DOHH2 (cell line): ENCODE measurements at regions not wholly inside any gene's neighbourhood (a gene's known extent, or its start where the extent isn't known, plus 50 kb on each side); places are given as distances from the start of the nearest gene placed in this dataset.

Source experiments
- H3F3A ChIP-seq: fragments of 200-600 bp; sonication (generic), shearing (Covaris generic); 2 replicates; pipeline ENCODE4 v1.6.0; 2016; ENCODE audit warnings: antibody characterized with exemption, mild to moderate bottlenecking; ENCODE audit not compliant: control insufficient read depth, insufficient read depth
- H3K27ac ChIP-seq: fragments of 200-600 bp; sonication (generic); 2 replicates; pipeline ENCODE4 v1.5.1; 2014; ENCODE audit warnings: low read depth, mild to moderate bottlenecking, low read length, moderate library complexity
- H3K27me3 ChIP-seq: fragments of 200-600 bp; sonication (generic); 2 replicates; pipeline ENCODE4 v1.6.1; 2014; ENCODE audit warnings: mild to moderate bottlenecking, low read length, mixed read lengths; ENCODE audit not compliant: control insufficient read depth
- H3K36me3 ChIP-seq: fragments of 200-600 bp; sonication (generic); 2 replicates; pipeline ENCODE4 v1.6.1; 2014; ENCODE audit warnings: mild to moderate bottlenecking, low read length, moderate library complexity, mixed read lengths; ENCODE audit not compliant: control insufficient read depth
- H3K4me1 ChIP-seq: fragments of 200-600 bp; sonication (generic); 2 replicates; pipeline ENCODE4 v1.6.1; 2014; ENCODE audit warnings: mild to moderate bottlenecking, low read length, mixed read lengths; ENCODE audit not compliant: control insufficient read depth
- H3K4me2 ChIP-seq: fragments of 200-600 bp; sonication (generic); 2 replicates; pipeline ENCODE4 v1.6.0; 2014; ENCODE audit warnings: mild to moderate bottlenecking, low read length, moderate library complexity
- H3K4me3 ChIP-seq: fragments of 200-600 bp; sonication (generic); 2 replicates; pipeline ENCODE4 v1.5.1; 2014; ENCODE audit warnings: mild to moderate bottlenecking, low read length, mixed read lengths
- H3K79me2 ChIP-seq: fragments of 200-600 bp; sonication (generic); 2 replicates; pipeline ENCODE4 v1.6.1; 2014; ENCODE audit warnings: mild to moderate bottlenecking, low read length, mixed read lengths; ENCODE audit not compliant: control insufficient read depth
- H3K9me2 ChIP-seq: fragments of 200-600 bp; sonication (generic); replicated peaks from 2 replicates; pipeline ENCODE4 v1.6.1; 2014; ENCODE audit warnings: mild to moderate bottlenecking, low read length, mixed read lengths; ENCODE audit not compliant: control insufficient read depth
- H3K9me3 ChIP-seq: fragments of 200-600 bp; sonication (generic); 2 replicates; pipeline ENCODE4 v1.6.1; 2014; ENCODE audit warnings: antibody characterized with exemption, low read length, mixed read lengths; ENCODE audit not compliant: control insufficient read depth, insufficient read depth
- H4K20me1 ChIP-seq: fragments of 200-600 bp; sonication (generic); 2 replicates; pipeline ENCODE4 v1.6.0; 2014; ENCODE audit warnings: low read depth, mild to moderate bottlenecking, antibody characterized with exemption, low read length, moderate library complexity; ENCODE audit not compliant: control insufficient read depth, insufficient read depth
- EZH2phosphoT487 ChIP-seq: fragments of 200-600 bp; sonication (generic); IDR thresholded peaks from 2 replicates; pipeline ENCODE4 v1.6.1; 2017; ENCODE audit warnings: borderline replicate concordance, mild to moderate bottlenecking, antibody characterized with exemption, low read length, moderate library complexity, mixed read lengths
- TF ChIP-seq, protein P1 (sequence below): fragments of 200-600 bp; sonication (generic); IDR thresholded peaks from one replicate; pipeline ENCODE4 v1.5.1; 2014; ENCODE audit warnings: antibody characterized with exemption, mild to moderate bottlenecking, low read depth, low read length; ENCODE audit not compliant: poor library complexity, severe bottlenecking

DNA sequence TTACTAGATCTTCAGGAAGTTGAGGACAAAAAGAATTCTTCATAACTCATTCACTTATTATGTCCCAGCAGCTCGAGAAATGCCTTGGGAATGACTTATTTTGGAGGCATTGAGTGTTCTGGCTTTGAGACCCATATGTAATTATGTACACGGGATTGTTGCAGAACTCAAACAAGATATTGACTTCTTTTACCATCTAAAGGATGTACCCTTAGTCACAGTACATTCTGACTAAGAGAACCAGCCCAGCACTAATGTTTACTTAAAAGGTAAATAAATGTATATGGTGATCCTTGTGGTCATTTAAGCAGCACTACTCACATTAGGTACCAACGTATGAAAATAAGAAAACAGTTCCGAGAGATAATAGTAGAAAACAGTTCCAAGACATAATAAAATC lies 268.9 kb downstream of the ADCYAP1 start:
- Histone ChIP-seq H3K36me3 (no peaks in the 10 kb centered on the region), H3K9me3 (no peaks in the 10 kb centered on the region), H3K27ac (no peak overlapping the region), H3K9me2 (no peaks in the 10 kb centered on the region), H3K79me2 (no peaks in the 10 kb centered on the region), H3K4me2 (no peak overlapping the region), H4K20me1 (no peaks in the 10 kb centered on the region), H3K27me3 (no peaks in the 10 kb centered on the region), H3K4me3 (no peak overlapping the region), H3K4me1 (no peaks in the 10 kb centered on the region), H3F3A (no peaks in the 10 kb centered on the region)
- TF ChIP-seq, protein P1, sequence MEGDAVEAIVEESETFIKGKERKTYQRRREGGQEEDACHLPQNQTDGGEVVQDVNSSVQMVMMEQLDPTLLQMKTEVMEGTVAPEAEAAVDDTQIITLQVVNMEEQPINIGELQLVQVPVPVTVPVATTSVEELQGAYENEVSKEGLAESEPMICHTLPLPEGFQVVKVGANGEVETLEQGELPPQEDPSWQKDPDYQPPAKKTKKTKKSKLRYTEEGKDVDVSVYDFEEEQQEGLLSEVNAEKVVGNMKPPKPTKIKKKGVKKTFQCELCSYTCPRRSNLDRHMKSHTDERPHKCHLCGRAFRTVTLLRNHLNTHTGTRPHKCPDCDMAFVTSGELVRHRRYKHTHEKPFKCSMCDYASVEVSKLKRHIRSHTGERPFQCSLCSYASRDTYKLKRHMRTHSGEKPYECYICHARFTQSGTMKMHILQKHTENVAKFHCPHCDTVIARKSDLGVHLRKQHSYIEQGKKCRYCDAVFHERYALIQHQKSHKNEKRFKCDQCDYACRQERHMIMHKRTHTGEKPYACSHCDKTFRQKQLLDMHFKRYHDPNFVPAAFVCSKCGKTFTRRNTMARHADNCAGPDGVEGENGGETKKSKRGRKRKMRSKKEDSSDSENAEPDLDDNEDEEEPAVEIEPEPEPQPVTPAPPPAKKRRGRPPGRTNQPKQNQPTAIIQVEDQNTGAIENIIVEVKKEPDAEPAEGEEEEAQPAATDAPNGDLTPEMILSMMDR: no peak
- TF ChIP-seq EZH2phosphoT487: no peak

DNA sequence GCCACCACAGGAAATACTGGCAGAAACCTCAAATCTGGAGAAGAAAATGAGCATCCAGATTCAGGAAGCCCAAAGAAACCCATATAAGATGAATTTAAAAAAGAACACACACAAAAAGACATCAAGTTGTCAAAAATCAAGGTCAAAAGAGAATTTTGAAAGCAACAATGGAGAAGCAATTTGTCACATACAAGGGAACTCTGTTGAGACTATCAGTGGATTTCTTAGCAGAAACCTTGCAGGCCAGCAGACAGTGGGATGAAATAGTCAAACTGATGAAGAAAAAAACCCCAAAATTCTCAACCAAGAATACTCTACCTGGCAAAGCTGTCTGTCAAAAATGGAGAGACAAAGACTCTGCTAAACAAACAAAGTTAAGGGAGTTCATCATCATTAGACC lies 272.6 kb downstream of the ADCYAP1 start:
- H3K36me3 ChIP-seq: no peaks in the 10 kb centered on the region
- H4K20me1 ChIP-seq: no peaks in the 10 kb centered on the region
- H3K27me3 ChIP-seq: no peaks in the 10 kb centered on the region
- H3K4me3 ChIP-seq: no peak overlapping the region
- no peaks in the 10 kb centered on the region for H3K79me2 ChIP-seq
- no peaks in the 10 kb centered on the region for H3K9me3 ChIP-seq
- no peaks in the 10 kb centered on the region for H3F3A ChIP-seq
- H3K27ac ChIP-seq: no peak overlapping the region
- no peak overlapping the region for H3K4me2 ChIP-seq
- H3K4me1 ChIP-seq: no peaks in the 10 kb centered on the region
- TF ChIP-seq EZH2phosphoT487: no peak
- TF ChIP-seq, protein P1: no peak
- H3K9me2 ChIP-seq: no peaks in the 10 kb centered on the region

GRCh38 chr18:1191341-1191740 lies 286.7 kb downstream of the ADCYAP1 start:
- no peak for TF ChIP-seq EZH2phosphoT487
- TF ChIP-seq, protein P1: no peak
- H3K9me3 ChIP-seq: no peaks in the 10 kb centered on the region

More at GRCh38 chr18:1191341-1191740, 286.7 kb downstream of the ADCYAP1 start:
- no peaks in the 10 kb centered on the region for H3F3A ChIP-seq
- no peaks in the 10 kb centered on the region for H3K79me2 ChIP-seq
- no peaks in the 10 kb centered on the region for H3K4me1 ChIP-seq
- no peak overlapping the region for H3K27ac ChIP-seq
- H3K9me2 ChIP-seq: no peaks in the 10 kb centered on the region; the same call in 1 of the 2 replicates
- H3K4me2 ChIP-seq: no peak overlapping the region
- no peaks in the 10 kb centered on the region for H4K20me1 ChIP-seq
- H3K4me3 ChIP-seq: no peak overlapping the region
- no peaks in the 10 kb centered on the region for H3K27me3 ChIP-seq
- no peaks in the 10 kb centered on the region for H3K36me3 ChIP-seq
